Neutrophil (primary cell): ENCODE measurements at regions not wholly inside any gene's neighbourhood (a gene's known extent, or its start where the extent isn't known, plus 50 kb on each side); places are given as distances from the start of the nearest gene placed in this dataset.

Source experiments
- H3K27ac ChIP-seq: fragments of 200-600 bp; sonication (generic); 2 replicates; pipeline ENCODE4 v1.5.1; 2016; ENCODE audit warnings: mild to moderate bottlenecking, moderate library complexity
- H3K27me3 ChIP-seq: fragments of 200-600 bp; sonication (generic); 2 replicates; pipeline ENCODE4 v1.6.0; 2016; ENCODE audit warnings: mild to moderate bottlenecking
- H3K36me3 ChIP-seq: fragments of 200-600 bp; sonication (generic); 2 replicates; pipeline ENCODE4 v1.5.1; 2017
- H3K4me1 ChIP-seq, 2 experiments: fragments of 200-600 bp in 1 of 2; sonication (generic) in 1 of 2; 1 replicate in 1 of 2; 2 replicates in 1 of 2; pipeline versions ENCODE4 v1.5.1 to v1.6.1; 2013 to 2016; ENCODE audit warnings: low read depth in 1 of 2, low read length in 1 of 2, mild to moderate bottlenecking in 1 of 2, moderate library complexity in 1 of 2; ENCODE audit not compliant: control insufficient read depth in 1 of 2, insufficient read depth in 1 of 2
- H3K4me3 ChIP-seq, 2 experiments: fragments of 200-600 bp in 1 of 2; sonication (generic) in 1 of 2; 1 replicate in 1 of 2; 2 replicates in 1 of 2; pipeline ENCODE4 v1.5.1; 2013 to 2016; ENCODE audit warnings: low read depth in 1 of 2, low read length in 1 of 2, mild to moderate bottlenecking in 1 of 2, moderate library complexity in 1 of 2
- H3K9me3 ChIP-seq: fragments of 200-600 bp; sonication (generic); 2 replicates; pipeline ENCODE4 v1.5.1; 2016
- TF ChIP-seq, protein P1 (sequence below): fragments of 200-600 bp; sonication (generic); IDR thresholded peaks from 2 replicates; pipeline ENCODE4 v1.5.1; 2016; ENCODE audit warnings: antibody characterized with exemption

DNA sequence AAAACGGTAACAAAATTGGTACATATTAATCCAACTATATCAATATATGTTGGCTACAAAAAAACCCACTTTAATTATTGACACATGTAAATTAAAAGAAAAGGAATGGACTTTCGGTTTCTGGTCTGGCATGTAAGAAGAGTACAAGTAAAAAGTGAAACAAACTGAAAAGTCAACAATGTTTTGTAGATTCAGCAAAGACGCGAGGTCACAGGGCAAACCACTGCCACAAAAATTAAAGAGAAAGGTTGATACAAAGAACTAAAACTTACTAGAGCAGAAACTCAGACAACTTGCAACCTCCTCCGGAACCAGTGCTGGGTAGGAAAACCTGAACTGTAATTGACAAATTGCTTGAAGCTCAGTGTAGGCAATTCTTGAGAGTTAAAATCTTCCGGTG lies 110.6 kb upstream of the ARPP21 start:
- Histone ChIP-seq H3K4me1 (no peaks in the 10 kb centered on the region), H3K27ac (no peak overlapping the region), H3K36me3 (no peaks in the 10 kb centered on the region), H3K4me3 (no peak overlapping the region), H3K27me3 (no peaks in the 10 kb centered on the region), H3K9me3 (no peaks in the 10 kb centered on the region)
- TF ChIP-seq, protein P1, sequence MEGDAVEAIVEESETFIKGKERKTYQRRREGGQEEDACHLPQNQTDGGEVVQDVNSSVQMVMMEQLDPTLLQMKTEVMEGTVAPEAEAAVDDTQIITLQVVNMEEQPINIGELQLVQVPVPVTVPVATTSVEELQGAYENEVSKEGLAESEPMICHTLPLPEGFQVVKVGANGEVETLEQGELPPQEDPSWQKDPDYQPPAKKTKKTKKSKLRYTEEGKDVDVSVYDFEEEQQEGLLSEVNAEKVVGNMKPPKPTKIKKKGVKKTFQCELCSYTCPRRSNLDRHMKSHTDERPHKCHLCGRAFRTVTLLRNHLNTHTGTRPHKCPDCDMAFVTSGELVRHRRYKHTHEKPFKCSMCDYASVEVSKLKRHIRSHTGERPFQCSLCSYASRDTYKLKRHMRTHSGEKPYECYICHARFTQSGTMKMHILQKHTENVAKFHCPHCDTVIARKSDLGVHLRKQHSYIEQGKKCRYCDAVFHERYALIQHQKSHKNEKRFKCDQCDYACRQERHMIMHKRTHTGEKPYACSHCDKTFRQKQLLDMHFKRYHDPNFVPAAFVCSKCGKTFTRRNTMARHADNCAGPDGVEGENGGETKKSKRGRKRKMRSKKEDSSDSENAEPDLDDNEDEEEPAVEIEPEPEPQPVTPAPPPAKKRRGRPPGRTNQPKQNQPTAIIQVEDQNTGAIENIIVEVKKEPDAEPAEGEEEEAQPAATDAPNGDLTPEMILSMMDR = no peak

DNA sequence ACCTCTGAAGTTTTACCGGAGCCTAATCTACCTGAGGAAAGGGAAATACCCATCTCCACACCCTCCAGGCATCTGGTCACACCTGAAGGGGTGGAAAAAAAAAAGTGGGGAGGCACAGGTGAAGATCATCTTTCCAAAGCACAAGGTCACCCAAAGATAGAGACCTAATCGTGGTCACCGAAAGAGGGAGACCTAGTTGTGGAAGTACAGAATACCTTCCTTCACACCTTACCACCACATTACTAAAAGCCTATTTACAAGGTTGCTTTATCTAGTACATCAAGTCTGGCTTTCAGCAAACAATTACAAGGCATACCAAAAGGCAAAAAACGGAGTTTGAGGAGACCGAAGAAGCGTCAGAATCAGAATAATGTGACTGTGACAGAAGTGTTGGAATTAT lies 110.0 kb upstream of the ARPP21 start:
- TF ChIP-seq, protein P1 = no peak
- Histone ChIP-seq H3K36me3 (no peaks in the 10 kb centered on the region), H3K9me3 (no peaks in the 10 kb centered on the region), H3K27ac (no peak overlapping the region), H3K4me1 (no peaks in the 10 kb centered on the region), H3K27me3 (no peaks in the 10 kb centered on the region), H3K4me3 (no peak overlapping the region)

DNA sequence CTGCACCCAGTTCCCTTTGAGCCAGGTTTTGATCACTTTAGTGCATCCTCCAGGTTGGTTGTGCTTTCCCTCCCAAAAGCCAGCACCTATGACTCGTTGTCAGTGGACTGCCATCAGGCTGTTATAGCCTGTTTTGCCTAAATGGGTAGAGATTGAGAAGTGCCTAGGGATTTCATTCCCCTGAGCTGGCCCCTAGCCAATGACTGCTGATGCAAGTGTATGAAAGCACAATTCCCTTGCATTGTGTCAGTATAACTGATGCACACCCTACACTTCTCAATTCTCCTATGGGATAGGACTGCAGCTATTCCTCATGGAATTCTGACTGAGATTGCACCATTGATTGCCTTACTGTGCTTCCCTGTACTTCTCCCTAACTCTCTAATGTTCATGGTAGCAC lies 102.1 kb upstream of the ARPP21 start:
- no peak overlapping the region for H3K4me3 ChIP-seq
- H3K9me3 ChIP-seq = no peaks in the 10 kb centered on the region
- no peaks in the 10 kb centered on the region for H3K36me3 ChIP-seq
- TF ChIP-seq, protein P1 = no peak
- H3K4me1 ChIP-seq = no peaks in the 10 kb centered on the region
- H3K27me3 ChIP-seq = no peaks in the 10 kb centered on the region
- no peak overlapping the region for H3K27ac ChIP-seq

DNA sequence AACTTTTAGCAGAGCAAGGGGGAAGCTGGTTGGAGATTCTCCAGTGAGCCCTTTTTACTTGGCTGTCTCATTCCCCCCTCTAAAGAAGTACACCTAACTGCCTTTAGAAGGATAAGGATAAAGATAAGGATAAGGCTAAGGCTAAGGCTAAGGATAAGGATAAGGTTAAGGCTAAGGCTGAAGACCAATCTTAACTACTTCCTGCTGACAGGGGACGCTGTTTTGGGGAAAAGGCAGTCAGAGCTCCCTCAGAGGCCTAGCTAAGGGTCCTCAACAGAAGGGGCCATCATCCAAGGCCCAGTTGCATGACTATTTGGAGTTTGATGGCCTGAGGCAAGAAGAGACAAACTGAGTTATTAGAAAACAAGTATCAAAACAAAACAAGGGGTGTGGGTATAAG lies 94.3 kb upstream of the ARPP21 start:
- Histone ChIP-seq H3K4me1 (no peaks in the 10 kb centered on the region), H3K9me3 (no peaks in the 10 kb centered on the region), H3K36me3 (no peaks in the 10 kb centered on the region), H3K27me3 (no peaks in the 10 kb centered on the region), H3K4me3 (no peak overlapping the region), H3K27ac (no peak overlapping the region)
- TF ChIP-seq, protein P1 = no peak

DNA sequence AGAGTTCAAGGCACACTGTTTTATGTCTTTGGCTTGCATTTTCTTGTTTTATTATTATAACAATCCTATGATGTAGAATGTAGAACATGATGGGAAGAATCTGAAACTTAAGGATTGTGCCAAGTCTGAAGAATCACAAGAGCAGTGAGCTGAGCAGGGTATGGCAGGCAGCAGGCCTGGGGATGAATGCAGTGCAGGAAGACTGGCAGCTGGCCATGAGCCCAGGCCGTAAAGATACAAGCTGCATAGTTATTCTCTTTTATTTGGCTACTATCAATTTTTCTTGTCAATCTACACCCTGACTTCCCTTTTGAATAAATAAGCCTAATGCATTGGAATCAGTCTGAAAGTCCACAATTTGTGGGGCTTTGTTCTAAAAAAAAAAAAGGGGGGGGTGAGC lies 89.6 kb upstream of the ARPP21 start:
- no peaks in the 10 kb centered on the region for H3K27me3 ChIP-seq
- TF ChIP-seq, protein P1 = no peak
- H3K4me3 ChIP-seq = no peak overlapping the region
- H3K9me3 ChIP-seq = no peaks in the 10 kb centered on the region
- H3K36me3 ChIP-seq = no peaks in the 10 kb centered on the region
- no peaks in the 10 kb centered on the region for H3K4me1 ChIP-seq
- H3K27ac ChIP-seq = no peak overlapping the region

DNA sequence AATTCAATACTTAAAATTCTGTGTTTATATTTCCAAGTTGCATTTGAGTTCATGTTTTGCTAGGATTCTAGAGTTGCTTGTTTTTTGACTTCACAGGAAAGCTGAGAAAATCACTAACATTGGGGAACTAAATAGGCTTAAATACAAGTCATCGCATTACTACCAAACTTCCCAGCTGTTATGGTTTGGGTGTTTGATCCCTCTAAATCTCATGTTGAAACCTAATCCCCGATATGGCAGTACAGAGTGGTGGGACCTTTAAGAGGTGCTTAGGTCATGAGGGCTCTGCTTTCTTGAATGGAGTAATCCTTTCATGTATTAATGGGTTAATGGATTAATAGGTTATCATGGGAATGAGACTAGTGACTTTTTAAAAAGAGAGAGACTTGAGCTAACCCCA lies 77.2 kb upstream of the ARPP21 start:
- Histone ChIP-seq H3K9me3 (peaks cover 4% of the 10 kb centered on the region), H3K4me1 (no peaks in the 10 kb centered on the region), H3K36me3 (no peaks in the 10 kb centered on the region), H3K4me3 (no peak overlapping the region), H3K27me3 (no peaks in the 10 kb centered on the region), H3K27ac (no peak overlapping the region)
- TF ChIP-seq, protein P1 = no peak
